SH-SY5Y (cell line): ENCODE measurements at regions not wholly inside any gene's neighbourhood (a gene's known extent, or its start where the extent isn't known, plus 50 kb on each side); places are given as distances from the start of the nearest gene placed in this dataset.

Experiments
- GATA2 ChIP-seq: IDR thresholded peaks from 2 replicates; pipeline ENCODE4 v1.6.1; 2011; ENCODE audit warnings: mild to moderate bottlenecking, low read depth, low read length
- GATA3 ChIP-seq: IDR thresholded peaks from 2 replicates; pipeline ENCODE4 v1.6.1; 2011; ENCODE audit warnings: low read depth, mild to moderate bottlenecking, low read length, moderate library complexity

GRCh38 chr16:86337581-86338402 is 172.5 kb upstream of the FOXF1 start:
- TF ChIP-seq GATA2 (no peak), GATA3 (no peak)
